M059J (cell line): ENCODE measurements at regions not wholly inside any gene's neighbourhood (a gene's known extent, or its start where the extent isn't known, plus 50 kb on each side); places are given as distances from the start of the nearest gene placed in this dataset.
"Not testable (repeated sequence)": the region's sequence is repeated elsewhere in the genome, so short reads cannot be mapped to it uniquely, and the experiment has no call there.

ENCODE experiments used
- DNase-seq: peaks from one replicate; pipeline ENCODE4 v3.0.0-alpha.2; 2012; ENCODE audit warnings: low read depth

- no peak for DNase-seq
Observed at GRCh38 chr2:210861038-210861665, 304.8 kb downstream of the CPS1 start.

GRCh38 chr2:210862283-210863065, 306.1 kb downstream of the CPS1 start:
- no peak for DNase-seq

- no peak for DNase-seq
Observed at GRCh38 chr2:210863283-210863682, 306.9 kb downstream of the CPS1 start.

GRCh38 chr2:210871566-210871965, 315.2 kb downstream of the CPS1 start:
- not testable (repeated sequence) for DNase-seq

GRCh38 chr2:210873631-210874030, 317.2 kb downstream of the CPS1 start:
- no peak for DNase-seq

- DNase-seq: no peak
Observed at GRCh38 chr2:210884227-210884626, 327.8 kb downstream of the CPS1 start.

GRCh38 chr2:210888035-210888434, 331.6 kb downstream of the CPS1 start:
- no peak for DNase-seq

- no peak for DNase-seq
Observed at GRCh38 chr2:210895132-210895531, 338.7 kb downstream of the CPS1 start.

- DNase-seq: peak; percentile 4
Observed at GRCh38 chr2:210899131-210899530, 342.7 kb downstream of the CPS1 start.

- no peak for DNase-seq
Observed at GRCh38 chr2:210901326-210901725, 344.9 kb downstream of the CPS1 start.

- DNase-seq: no peak
Observed at GRCh38 chr2:210912779-210913178, 356.4 kb downstream of the CPS1 start.

- DNase-seq: no peak
Observed at GRCh38 chr2:210913461-210913860, 357.1 kb downstream of the CPS1 start.

- DNase-seq: no peak
Observed at GRCh38 chr2:210915912-210916311, 359.5 kb downstream of the CPS1 start.

- DNase-seq: no peak
Observed at GRCh38 chr2:210917465-210917864, 361.1 kb downstream of the CPS1 start.

GRCh38 chr2:210919128-210919527, 362.7 kb downstream of the CPS1 start:
- no peak for DNase-seq

- no peak for DNase-seq
Observed at GRCh38 chr2:210922419-210922818, 366.0 kb downstream of the CPS1 start.

GRCh38 chr2:210928714-210929113, 372.3 kb downstream of the CPS1 start:
- no peak for DNase-seq

- no peak for DNase-seq
Observed at GRCh38 chr2:210938228-210938627, 381.8 kb downstream of the CPS1 start.

GRCh38 chr2:210946395-210946794, 390.0 kb downstream of the CPS1 start:
- DNase-seq: no peak

GRCh38 chr2:210950434-210951060, 394.1 kb downstream of the CPS1 start:
- not testable (repeated sequence) for DNase-seq

GRCh38 chr2:210954386-210954907, 398.0 kb downstream of the CPS1 start:
- DNase-seq: no peak

GRCh38 chr2:210955591-210955990, 399.2 kb downstream of the CPS1 start:
- DNase-seq: peak; percentile 46

- DNase-seq: no peak
Observed at GRCh38 chr2:210956101-210956500, 399.7 kb downstream of the CPS1 start.
